ENCODE measurements at regions not wholly inside any gene's neighbourhood (a gene's known extent, or its start where the extent isn't known, plus 50 kb on each side); places are given as distances from the start of the nearest gene placed in this dataset.

DNA sequence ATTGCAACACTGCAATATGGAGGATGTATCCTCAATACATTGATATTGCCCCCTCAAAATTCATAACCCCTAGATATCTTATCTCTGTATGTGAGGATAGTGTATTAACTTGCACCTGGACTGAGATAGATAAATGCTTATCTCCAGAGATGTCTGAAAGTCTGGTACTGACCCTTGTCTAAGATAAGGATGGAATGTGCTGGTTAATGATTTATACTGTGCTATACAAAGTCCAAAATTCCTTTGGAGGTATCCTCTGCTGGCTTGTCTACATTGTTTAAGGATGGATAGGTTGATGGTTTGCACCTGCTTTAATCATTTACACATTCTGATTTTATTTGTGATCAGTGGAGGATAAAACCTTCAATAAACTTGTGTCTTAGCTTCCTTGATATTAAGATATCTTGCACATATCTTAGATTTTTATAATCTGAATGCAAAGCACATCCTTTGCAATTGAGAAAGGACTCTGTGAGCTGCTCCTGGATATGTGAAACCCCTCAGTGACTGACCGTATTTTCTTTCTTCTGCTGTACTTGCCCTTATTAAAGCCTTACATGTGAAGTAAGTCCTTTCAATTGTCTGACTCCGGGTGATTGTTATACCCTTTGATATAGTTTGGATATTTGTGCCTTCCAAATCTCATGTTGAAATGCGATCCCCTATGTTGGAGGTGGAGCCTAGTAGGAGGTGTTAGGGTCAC, 430.3 kb upstream of the MAOA start:
- TF ChIP-seq, protein P1, sequence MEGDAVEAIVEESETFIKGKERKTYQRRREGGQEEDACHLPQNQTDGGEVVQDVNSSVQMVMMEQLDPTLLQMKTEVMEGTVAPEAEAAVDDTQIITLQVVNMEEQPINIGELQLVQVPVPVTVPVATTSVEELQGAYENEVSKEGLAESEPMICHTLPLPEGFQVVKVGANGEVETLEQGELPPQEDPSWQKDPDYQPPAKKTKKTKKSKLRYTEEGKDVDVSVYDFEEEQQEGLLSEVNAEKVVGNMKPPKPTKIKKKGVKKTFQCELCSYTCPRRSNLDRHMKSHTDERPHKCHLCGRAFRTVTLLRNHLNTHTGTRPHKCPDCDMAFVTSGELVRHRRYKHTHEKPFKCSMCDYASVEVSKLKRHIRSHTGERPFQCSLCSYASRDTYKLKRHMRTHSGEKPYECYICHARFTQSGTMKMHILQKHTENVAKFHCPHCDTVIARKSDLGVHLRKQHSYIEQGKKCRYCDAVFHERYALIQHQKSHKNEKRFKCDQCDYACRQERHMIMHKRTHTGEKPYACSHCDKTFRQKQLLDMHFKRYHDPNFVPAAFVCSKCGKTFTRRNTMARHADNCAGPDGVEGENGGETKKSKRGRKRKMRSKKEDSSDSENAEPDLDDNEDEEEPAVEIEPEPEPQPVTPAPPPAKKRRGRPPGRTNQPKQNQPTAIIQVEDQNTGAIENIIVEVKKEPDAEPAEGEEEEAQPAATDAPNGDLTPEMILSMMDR (IDR thresholded peaks at IDR 0.05) = no peak
- TF ChIP-seq EZH2 (IDR thresholded peaks at IDR 0.05; ENCODE audit: borderline replicate concordance, insufficient read depth, low read depth, low read length, poor library complexity, severe bottlenecking) = no peak
- no CpG with 5 or more reads among the region's 3 CpGs for WGBS (ENCODE audit: insufficient coverage)
- ATAC-seq (ENCODE audit: low read depth) = no peak

DNA sequence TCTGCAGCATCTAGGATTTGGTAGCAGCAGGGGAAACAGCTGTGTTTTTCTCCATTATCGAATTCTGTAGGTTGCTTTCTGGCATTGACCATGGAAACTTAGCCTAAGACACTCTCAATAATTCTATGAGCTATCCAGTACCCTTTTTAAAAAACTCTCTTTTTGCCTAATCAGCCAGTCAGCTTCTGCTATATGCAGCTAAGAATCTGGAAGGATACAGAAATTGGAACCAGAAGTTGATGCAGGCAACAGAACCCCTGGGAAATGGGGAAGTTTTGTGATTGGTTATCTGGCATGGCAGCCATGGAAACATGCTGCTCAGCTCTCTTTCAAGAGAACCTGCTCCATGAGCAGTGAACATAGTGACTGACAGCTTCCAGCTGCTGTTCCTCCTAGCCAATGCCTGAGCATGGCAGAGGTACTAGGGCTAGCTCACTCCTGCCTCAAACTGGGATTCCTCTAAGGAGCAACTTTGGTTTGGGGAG, 417.6 kb upstream of the MAOA start:
- no peak for TF ChIP-seq EZH2 (IDR thresholded peaks at IDR 0.05; ENCODE audit: borderline replicate concordance, insufficient read depth, low read depth, low read length, poor library complexity, severe bottlenecking)
- TF ChIP-seq, protein P1 (IDR thresholded peaks at IDR 0.05) = no peak
- Mint-ChIP-seq H3K27me3 (no peaks in the 10 kb centered on the region), H3K4me1 (no peaks in the 10 kb centered on the region), H3K4me3 (no peak overlapping the region), H3K9me3 (ENCODE audit: insufficient read depth) (peaks cover 3% of the 10 kb centered on the region), H3K27ac (no peak overlapping the region)
- Histone ChIP-seq H3K9ac (ENCODE audit: low read length) (no peak overlapping the region), H3K27me3 (replicated peaks in 1 of 4; ENCODE audit: control extremely low read depth in 1 of 4, control insufficient read depth in 3 of 4, insufficient read depth in 4 of 4, low read length in 3 of 4) (no peaks in the 10 kb centered on the region), H3K4me2 (replicated peaks; ENCODE audit: low read depth, low read length, poor library complexity, severe bottlenecking) (no peak overlapping the region), H3K4me1 (ENCODE audit: control insufficient read depth in 2 of 2, insufficient read depth in 2 of 2, low read length in 2 of 2) (no peaks in the 10 kb centered on the region), H3K4me3 (ENCODE audit: control extremely low read depth in 1 of 5, extremely low read depth in 1 of 5, insufficient read depth in 1 of 5, low read depth in 2 of 5, low read length in 4 of 5) (no peak overlapping the region), H3K79me2 (ENCODE audit: control insufficient read depth, insufficient read depth, low read length) (no peaks in the 10 kb centered on the region), H3K9me3 (ENCODE audit: control extremely low read depth in 1 of 3, control insufficient read depth in 2 of 3, insufficient read depth in 1 of 3, low read length in 2 of 3) (no peaks in the 10 kb centered on the region), H3K27ac (ENCODE audit: low read length in 2 of 2) (no peak overlapping the region), H3K36me3 (replicated peaks in 1 of 2; ENCODE audit: control extremely low read depth in 1 of 2, control insufficient read depth in 1 of 2, extremely low read depth in 1 of 2, insufficient read depth in 2 of 2, low read length in 1 of 2) (no peaks in the 10 kb centered on the region), H4K20me1 (ENCODE audit: control insufficient read depth, insufficient read depth, low read length, poor library complexity, severe bottlenecking) (no peaks in the 10 kb centered on the region), H2AFZ (ENCODE audit: insufficient read depth, low read depth, low read length, poor library complexity, severe bottlenecking) (no peak overlapping the region)
- CTCF ChIA-PET = no interaction called here
- intact Hi-C loops (cut with micrococcal nuclease) = no loop called here
- DNase-seq (no peak), ATAC-seq (ENCODE audit: low read depth) (no peak)
- no CpG with 5 or more reads among the region's 1 CpG for WGBS (ENCODE audit: insufficient coverage)
- POLR2A ChIA-PET = no interaction called here

More for the DNA sequence above, 430.3 kb upstream of the MAOA start:
- Histone ChIP-seq H3K4me1 (ENCODE audit: control insufficient read depth in 2 of 2, insufficient read depth in 2 of 2, low read length in 2 of 2) (no peaks in the 10 kb centered on the region), H2AFZ (ENCODE audit: insufficient read depth, low read depth, low read length, poor library complexity, severe bottlenecking) (no peak overlapping the region), H3K4me2 (replicated peaks; ENCODE audit: low read depth, low read length, poor library complexity, severe bottlenecking) (no peak overlapping the region), H3K79me2 (ENCODE audit: control insufficient read depth, insufficient read depth, low read length) (no peaks in the 10 kb centered on the region), H3K9ac (ENCODE audit: low read length) (no peak overlapping the region), H4K20me1 (ENCODE audit: control insufficient read depth, insufficient read depth, low read length, poor library complexity, severe bottlenecking) (no peaks in the 10 kb centered on the region), H3K36me3 (replicated peaks in 1 of 2; ENCODE audit: control extremely low read depth in 1 of 2, control insufficient read depth in 1 of 2, extremely low read depth in 1 of 2, insufficient read depth in 2 of 2, low read length in 1 of 2) (no peaks in the 10 kb centered on the region), H3K27me3 (replicated peaks in 1 of 4; ENCODE audit: control extremely low read depth in 1 of 4, control insufficient read depth in 3 of 4, insufficient read depth in 4 of 4, low read length in 3 of 4) (no peaks in the 10 kb centered on the region), H3K4me3 (ENCODE audit: control extremely low read depth in 1 of 5, extremely low read depth in 1 of 5, insufficient read depth in 1 of 5, low read depth in 2 of 5, low read length in 4 of 5) (no peak overlapping the region), H3K9me3 (ENCODE audit: control extremely low read depth in 1 of 3, control insufficient read depth in 2 of 3, insufficient read depth in 1 of 3, low read length in 2 of 3) (no peaks in the 10 kb centered on the region), H3K27ac (ENCODE audit: low read length in 2 of 2) (no peak overlapping the region)
- Mint-ChIP-seq H3K4me1 (no peaks in the 10 kb centered on the region), H3K9me3 (ENCODE audit: insufficient read depth) (no peaks in the 10 kb centered on the region), H3K27me3 (no peaks in the 10 kb centered on the region), H3K4me3 (no peak overlapping the region), H3K27ac (no peak overlapping the region)
- POLR2A ChIA-PET = no interaction called here
- CTCF ChIA-PET = no interaction called here
- intact Hi-C loops (cut with micrococcal nuclease) = no loop called here
- DNase-seq = no peak

All from B cell (primary cell).